ENCODE measurements at regions not wholly inside any gene's neighbourhood (a gene's known extent, or its start where the extent isn't known, plus 50 kb on each side); places are given as distances from the start of the nearest gene placed in this dataset.
"Not testable (repeated sequence)": the region's sequence is repeated elsewhere in the genome, so short reads cannot be mapped to it uniquely, and the experiment has no call there.

DNA sequence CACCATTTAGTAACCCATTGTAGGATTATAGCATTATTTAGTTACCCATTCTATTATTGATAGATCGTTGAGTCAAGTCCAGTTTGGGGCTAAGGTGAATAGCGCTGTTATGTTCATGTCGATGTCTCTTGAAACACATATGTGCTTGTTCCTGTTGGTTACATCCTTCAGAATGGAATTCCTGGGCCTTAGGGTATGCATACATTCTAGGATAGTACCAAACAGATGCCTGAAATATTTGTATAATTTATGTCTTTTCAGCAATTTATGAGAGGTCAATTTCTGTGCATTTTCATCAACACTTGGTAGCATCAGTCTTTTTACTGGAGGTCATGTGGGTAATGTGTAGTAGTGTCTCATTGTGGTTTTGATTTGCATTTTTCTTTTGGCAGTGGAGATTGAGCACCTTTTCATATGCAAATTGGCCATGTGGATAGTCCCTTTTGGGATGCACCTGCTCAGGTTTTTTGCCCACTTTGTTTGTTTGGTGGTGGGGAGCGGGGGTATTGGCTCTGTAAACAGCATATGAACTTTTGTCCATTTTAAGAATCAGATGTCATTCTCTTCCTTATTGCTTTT is 104.2 kb downstream of the CDRT15L2 start:
- not testable (repeated sequence) for DNase-seq

DNA sequence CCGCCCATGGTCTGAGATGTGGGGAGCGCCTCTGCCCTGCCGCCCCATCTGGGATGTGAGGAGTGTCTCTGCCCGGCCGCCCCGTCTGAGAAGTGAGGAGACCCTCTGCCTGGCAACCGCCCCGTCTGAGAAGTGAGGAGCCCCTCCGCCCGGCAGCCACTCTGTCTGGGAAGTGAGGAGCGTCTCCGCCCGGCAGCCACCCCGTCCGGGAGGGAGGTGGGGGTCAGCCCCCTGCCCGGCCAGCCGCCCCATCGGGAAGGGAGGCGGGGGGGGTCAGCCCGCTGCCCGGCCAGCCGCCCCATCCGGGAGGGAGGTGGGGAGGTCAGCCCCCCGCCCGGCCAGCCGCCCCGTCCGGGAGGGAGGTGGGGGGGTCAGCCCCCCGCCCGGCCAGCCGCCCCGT is 105.5 kb downstream of the CDRT15L2 start:
- not testable (repeated sequence) for DNase-seq

DNA sequence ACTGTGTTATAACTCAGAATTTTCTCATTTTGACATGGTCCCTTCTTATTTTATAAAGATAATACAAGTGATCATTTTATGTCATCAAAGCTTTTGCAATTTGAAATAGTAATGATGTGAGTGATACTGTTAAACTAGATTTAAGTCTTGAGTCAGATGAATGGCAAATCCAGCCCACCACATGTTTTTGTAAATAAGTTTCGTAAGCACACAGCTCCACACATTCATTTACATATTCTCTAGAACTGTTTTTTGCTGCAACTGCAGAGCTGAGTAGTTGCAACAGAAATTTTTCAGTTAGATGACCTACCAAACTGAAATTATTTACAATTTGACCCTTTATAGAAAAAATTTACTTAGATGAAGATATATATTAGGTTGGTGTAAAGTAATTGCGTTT is 108.1 kb downstream of the CDRT15L2 start:
- not testable (repeated sequence) for DNase-seq

DNA sequence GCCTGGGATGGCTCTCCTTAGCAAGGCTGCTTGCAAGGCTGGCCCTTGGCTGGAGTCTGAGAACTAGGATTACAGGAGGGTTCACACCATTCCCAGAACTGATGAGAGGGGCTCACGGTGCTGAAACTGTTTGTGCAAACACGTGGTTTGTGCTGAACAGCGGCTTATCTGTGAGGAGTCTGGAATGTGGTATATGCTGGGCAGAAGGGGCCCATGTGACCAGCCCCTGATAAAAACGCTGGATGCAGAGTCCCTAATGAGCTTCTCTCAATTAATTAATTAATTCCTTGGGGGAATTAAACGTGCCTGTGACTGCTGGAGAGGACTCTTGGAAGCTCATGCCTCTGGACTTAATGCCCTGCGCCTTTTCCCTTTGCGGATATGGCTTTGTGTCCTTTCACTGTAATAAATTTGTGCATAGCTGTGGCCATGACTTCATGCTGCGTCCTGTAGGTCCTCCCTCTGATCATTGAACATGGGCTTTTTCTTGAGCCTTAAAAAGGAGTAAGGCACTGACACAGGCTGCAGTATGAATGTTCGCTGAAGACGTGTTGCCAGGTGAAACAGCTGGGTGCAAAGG is 109.7 kb downstream of the CDRT15L2 start:
- DNase-seq = not testable (repeated sequence)

DNA sequence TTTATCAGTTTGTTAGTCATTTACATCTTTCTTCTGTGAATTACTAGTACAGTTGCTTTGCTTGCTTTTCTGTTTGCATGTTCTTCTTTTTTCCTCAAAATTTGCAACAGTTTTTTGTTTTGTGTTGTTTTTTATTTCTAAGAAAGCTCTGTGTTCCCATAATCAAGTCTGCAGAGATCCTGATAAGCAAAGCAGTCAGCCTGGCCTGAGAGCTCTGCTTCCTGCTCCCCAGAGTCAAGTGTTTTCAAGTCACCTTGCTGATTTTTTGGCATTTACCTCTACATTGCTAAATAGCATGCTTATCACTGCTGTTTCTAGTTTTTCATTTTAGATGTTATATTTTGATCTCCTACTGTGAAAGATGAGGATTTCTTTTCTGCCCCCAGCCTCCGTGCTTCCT is 113.2 kb downstream of the CDRT15L2 start:
- not testable (repeated sequence) for DNase-seq

DNA sequence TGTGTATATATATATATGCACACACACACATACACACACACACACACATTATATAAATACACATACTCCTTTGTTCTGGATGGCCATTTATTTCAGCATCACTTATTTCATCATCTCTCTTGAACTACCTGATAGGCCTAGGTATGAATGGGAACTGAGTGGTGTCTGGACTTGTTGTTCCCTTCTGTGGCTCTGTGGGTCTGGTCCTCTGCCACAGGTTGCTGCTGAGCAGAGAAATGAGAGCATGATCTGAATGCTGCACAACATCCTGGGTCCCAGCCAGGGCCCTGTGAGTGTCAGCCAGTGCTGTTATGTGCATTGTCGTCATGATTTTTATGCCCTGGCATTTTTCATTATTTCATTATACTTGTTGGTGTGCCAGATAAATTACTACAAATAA is 116.3 kb downstream of the CDRT15L2 start:
- not testable (repeated sequence) for DNase-seq

DNA sequence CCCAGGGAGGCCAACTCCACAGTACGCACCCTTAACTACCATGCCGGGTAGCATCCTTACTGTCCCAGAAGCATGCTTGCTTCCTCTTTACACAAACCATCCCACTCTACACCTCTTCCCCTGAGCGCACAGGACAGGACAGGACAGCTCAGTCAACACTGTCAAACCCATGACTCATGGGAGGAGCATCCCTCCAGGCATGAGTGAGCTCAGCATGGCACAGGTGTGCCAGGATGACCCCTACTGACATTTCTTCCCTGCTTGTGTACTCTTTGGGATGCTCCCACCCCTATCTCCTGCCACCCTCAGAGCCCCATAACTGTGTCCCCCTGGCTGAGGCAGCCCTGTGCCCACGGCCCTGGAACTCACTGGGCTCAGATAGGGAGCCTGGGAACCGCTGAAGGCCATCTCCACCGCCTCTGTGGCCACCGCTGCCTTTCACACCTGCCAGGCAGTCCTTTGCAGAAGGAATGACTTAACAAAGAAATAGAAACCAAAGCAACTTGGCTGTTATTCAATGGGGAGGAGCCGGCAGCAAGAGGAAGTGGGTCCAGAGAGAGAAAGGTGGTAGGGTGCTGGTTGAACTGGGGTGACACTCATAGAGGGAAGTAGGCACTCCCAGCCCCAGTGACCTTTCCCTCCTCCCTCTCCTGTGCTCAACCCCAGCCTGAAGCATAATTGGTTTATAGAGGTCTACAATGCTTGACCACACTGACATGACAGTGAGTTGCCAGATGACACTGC is 119.1 kb downstream of the CDRT15L2 start:
- peak; percentile 22 for DNase-seq

DNA sequence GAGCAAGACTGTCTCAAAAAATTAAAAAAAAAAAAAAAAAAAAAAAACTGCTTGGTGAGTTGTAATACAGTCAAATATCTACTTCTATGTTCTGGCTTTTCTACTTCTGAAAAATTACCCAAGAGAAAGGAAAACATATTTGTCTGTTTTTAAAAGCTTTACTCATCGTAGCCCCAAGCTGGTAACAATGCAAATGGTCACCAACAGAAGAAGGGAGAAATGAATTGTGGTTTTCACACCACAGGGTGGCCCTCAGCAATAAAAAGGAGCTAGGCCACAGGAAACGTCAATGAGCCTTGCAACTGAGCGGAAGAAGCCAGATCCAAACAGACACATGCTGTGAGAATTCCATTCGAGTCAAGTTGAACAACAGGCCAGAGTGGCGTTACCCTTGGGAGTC is 121.0 kb downstream of the CDRT15L2 start:
- not testable (repeated sequence) for DNase-seq

DNA sequence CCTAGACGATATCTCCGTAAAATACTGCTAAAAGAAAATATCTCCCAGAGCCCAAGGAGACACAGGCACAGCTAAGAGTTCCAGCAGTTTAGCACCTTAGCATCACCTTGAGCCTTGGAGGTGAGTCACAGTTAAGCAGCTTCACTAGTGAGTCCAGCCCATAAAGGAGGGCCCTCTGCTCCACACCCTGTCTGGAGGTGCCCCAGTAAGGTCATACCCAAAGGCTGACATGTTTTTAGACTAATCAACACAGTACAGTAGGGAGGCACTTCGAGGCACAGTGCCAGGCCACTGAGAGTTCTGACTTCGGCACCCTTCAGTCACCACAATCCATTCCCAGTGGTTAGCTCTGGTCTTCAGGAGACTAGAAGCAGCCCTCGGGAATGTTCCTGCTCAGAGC is 121.8 kb downstream of the CDRT15L2 start:
- not testable (repeated sequence) for DNase-seq

DNA sequence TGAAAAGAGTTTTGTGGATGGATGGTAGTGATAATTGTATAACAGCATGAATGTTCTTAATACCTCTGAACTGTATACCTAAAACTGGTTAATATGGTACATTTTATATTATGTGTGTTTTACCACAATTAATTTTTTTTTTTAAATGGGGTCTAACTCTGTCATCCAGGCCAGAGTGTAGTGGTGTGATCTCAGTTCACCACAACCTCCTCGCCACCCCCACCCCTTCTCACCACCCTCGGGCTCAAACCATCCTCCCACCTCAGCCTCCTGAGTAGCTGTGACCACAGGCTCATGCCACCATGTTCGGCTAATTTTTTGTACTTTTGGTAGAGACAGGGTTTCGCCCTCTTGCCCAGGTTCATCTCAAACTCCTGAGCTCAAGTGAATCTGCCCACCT is 123.2 kb downstream of the CDRT15L2 start:
- no peak for DNase-seq

DNA sequence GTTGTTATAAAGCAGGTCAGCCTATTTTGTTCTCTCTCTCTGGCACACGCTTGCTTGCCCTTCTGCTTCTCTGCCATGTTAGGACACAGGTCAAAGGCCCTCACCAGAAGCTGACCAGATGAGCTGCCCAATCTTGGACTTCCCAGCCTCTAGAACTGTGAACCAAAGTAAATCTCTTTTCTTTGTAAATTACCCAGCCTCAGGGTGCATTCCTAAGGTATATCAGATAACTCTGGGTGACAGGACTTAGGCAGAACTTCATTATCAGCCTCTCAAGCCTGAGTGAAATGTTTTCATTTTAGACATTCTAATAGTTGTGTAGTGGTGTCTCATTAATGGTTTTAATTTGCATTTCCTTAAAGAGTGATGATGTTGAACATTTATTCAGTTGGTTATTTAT is 124.3 kb downstream of the CDRT15L2 start:
- no peak for DNase-seq

DNA sequence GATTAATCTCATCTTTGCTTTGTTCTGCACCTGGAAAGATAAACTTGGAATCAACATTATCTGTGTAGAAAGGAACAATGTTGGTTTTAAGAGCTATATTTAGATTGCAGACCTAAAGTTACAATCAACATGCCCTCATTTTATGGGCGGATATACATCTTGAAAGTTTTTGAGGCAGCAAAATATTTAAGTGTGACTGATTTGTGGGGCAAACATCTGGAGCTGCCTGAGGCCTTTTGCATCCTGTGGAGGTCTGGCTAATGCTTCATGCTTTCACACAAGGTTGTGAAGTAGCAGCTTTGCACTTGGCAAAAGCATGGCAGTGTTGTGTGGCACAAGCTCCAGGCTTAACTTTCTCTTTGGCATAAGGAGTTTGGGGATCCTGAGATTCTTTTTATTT is 125.7 kb downstream of the CDRT15L2 start:
- DNase-seq = not testable (repeated sequence)

DNA sequence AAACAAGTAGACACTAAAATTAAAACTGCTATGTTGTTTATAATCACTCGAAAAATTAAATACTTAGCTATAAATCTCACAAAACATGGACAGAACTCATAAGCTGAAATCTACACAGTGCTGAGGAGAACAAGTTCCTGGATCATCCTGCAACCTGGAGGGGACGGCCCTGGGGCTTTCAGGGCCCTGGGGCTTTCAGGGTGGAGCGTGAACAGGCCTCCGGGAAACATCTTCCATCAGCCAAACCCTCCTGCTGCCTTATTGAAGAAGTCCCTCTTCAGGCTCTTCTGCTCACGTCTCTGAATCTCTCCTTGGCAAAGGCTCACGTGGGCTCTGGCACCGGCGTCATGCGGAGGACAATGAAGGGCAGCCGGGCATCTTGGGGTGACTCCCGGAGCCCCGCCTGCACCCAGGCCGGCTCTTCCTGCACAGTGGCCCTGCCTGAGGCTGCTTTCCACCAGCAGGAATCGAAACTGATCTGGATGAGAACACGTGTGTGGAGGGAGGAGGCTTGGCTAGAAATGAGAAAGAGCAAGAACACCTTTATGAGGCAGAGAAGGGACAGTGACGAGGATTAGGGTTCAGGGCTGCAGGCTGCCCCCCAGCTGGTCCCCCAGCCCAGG is 127.3 kb downstream of the CDRT15L2 start:
- no peak for DNase-seq

DNA sequence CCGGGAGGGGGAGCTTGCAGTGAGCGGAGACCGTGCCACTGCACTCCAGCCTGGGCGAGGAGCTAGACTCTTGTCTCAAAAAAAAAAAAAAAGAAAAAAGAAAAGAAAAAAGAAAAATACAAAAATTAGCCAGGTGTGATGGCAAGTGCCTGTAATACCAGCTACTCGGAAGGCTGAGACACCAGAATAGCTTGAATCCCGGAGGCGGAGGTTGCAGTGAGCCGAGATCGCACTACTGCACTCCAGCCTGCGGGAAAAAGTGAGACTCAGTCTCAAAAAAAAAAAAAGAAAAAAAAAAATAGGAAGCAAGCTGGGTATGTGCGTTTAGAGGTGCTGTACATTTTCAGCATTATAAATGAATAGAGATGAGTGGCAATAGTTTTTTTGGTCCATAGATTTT is 129.3 kb downstream of the CDRT15L2 start:
- DNase-seq = not testable (repeated sequence)

DNA sequence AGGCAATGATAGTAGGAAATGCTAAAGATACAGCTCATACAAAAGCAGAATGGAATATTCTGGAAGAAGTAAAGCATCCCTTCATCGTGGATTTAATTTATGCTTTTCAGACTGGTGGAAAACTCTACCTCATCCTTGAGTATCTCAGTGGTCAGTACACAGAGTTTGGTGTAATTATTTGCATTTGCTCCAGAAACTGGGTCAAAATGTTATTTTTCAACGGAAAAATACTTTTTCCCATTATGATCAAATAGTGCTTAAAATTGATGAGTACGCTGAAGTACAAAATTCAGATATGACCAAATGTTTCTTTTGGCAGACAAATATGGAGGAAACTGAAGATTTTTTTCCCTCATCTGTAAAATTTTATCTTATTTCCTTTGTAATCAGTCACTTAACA is 137.0 kb downstream of the CDRT15L2 start:
- DNase-seq = not testable (repeated sequence)

DNA sequence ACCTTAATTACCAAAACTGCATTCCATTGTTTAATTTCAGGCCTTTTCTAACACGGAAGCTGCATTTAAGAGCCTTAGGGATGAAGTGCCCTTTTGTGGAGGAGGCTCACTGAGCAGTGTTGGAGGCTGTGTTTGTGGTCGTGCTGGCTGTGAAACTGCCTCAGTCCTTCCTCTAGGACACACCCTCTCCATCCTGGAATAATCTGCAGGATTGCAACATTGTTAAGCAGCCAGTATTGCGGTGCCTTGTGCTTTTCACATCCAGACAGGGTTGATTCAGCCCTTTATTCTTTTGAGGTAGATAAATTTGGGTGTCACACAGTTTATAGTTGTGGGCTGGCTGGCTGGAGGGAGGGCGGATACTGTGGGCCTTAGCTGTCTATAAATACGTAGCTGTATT is 141.6 kb downstream of the CDRT15L2 start:
- DNase-seq = no peak

DNA sequence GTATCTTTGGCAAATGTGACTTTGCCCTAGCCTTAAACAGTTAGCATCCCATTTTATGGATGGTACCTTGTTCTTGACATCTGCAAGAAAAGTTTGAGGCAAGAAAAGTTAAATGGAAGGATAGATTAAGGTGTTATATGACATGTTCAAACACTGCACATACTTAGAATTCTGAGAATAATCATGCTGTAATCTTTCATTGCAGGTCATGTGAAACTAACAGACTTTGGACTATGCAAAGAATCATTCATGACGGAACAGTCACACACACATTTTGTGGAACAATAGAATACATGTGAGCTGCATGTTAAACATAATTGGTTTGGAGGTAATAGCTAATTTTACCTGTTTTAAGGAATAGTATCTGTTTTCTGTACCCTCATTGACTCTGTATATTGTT is 144.9 kb downstream of the CDRT15L2 start:
- DNase-seq = not testable (repeated sequence)

DNA sequence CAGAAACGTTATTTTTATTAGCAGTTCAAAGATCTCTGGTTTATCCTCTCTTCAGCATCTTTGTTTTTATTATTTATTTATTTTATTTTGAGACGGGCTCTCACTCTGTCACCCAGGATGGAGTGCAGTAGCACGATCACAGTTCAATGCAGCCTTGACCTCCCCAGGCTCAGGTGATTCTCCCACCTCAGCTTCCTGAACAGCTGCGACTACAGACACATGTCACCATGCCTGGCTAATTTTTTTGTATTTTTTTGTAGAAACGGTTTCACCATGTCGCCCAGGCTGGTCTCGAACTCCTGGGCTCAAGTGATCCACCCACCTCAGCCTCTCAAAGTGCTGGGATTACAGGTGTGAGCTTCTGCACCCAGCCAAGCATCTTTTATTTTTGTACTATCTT is 147.7 kb downstream of the CDRT15L2 start:
- not testable (repeated sequence) for DNase-seq

DNA sequence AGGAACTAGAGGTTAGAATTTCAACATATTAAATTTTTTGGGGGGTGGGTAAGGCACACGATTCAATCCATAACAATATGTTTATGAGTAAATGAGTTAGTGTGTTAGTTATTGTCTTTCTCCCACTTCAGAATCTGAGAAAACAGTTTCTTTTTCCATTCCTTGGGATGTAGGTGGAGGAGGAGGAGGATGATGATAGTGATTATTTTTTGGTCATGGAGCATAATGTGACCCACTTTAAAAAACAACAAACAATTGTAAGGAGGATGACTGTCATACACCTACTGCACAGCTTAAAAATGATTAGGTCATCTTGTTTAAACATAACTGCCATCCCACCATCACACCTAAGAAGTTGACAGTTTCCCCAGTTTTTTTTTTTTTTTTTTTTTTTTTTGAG is 148.7 kb downstream of the CDRT15L2 start:
- no peak for DNase-seq

DNA sequence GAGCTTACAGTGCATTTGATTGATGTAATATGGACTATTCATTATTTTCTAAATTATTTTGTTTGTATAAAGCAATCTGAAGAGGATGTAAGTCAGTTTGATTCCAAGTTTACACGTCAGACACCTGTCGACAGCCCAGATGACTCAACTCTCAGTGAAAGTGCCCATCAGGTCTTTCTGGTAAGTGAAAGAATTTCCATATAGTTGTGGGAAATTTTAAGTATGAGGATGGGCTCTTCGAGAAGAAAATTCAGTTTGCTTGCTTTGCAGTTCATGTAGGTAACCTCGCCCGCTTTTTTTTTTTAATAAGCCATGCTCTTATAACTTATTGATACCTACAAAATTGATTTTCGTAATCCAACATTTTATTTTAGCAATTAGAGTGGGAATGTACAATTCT is 151.6 kb downstream of the CDRT15L2 start:
- DNase-seq = not testable (repeated sequence)

DNA sequence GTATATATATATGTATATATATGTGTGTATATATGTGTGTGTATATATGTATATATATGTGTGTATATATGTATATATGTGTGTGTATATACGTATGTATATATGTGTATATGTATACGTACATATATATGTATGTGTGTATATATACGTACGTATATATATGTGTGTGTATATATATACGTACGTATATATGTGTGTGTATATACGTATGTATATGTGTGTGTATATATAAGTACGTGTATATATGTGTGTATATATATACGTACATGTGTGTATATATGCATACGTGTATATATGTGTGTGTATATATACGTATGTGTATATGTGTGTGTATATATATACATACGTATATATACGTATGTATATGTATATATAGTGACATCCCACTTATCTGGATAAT is 154.4 kb downstream of the CDRT15L2 start:
- DNase-seq = no peak

DNA sequence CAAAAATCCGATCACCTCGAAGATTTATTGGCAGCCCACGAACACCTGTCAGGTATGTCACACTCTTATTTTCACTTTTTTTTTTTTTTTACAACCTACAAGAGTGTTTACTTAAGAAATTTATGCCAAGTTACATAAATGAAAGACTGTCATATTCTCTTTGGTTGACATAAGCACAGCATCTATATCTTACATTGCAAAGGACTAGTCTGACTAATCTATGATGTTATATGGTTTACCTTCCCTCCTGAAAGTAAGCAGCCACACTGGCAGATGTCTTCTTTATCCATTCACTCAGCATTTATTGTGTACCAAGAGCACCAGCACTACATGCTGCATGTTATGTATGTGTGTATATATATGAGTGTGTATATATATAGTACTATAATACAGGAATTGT is 156.3 kb downstream of the CDRT15L2 start:
- DNase-seq = no peak

DNA sequence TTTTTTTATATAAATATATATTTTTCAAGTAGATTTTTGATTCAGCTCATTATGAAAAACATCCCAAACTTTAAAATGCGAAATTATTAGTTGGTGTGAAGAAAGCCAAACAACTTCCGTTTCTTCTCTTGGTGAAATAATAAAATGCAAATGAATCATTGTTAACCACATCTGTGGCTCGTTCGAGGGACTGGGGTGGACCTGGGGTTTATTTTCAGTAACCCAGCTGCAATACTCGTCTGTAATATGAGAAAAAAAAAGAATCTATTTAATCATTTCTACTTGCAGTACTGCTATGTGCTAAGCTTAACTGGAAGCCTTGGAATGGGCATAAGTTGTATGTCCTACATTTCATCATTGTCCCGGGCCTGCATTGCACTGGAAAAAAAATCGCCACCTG is 158.1 kb downstream of the CDRT15L2 start:
- DNase-seq = not testable (repeated sequence)

DNA sequence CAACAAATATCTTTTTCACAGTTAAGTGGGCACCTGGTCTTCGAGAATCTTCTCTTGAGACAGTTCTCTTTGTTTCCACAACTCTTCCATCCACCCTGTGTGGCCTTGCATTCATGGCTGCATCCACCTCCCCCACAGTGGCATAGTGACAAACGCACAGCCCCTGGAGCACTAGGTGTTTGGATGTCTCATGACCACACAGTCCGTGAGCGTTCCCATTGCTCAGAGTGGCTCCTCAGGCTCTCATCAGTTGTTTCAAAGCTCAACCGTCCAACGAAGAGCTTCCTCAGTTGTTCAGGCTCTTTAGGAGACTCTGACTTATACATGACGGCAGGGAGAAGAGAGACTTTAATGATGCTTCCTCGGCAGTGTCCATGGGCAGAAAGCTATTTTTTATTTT is 191.6 kb downstream of the CDRT15L2 start:
- DNase-seq = no peak

Data from activated CD4-positive, alpha-beta T cell treated with anti-CD3 and anti-CD28 coated beads, Interleukin-2, Interleukin-6, amounts not matched to agents 100 ng/mL and 50 ng/mL, durations not matched to agents 16 hours and 8 hours (primary cell).